NCI-H774 (cell line): ENCODE measurements at regions not wholly inside any gene's neighbourhood (a gene's known extent, or its start where the extent isn't known, plus 50 kb on each side); places are given as distances from the start of the nearest gene placed in this dataset.

Experiments
- DNase-seq: peaks from one replicate; lab custom pipeline; 2025; lab: John Stamatoyannopoulos, UW

DNA sequence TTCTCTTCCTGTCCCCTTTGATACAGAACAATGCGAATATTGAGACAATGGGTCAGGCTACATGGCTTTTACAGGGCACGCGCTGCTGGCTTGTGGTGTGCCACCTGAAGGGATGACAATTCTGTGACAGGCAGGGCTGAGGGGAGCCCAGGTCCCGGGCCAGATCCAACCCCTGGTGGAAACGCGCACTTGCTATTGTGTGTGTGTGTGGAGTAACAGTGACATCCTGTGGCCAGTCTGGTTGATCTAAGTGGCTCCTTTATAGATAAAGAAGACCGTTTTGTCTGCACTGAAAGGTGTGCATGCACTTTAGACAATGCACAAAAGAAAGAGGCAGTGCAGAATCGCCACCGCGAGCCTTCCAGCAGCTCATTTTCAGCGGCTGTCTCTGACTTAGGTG is 273.6 kb downstream of the HRH4 start:
- DNase-seq, result no peak

DNA sequence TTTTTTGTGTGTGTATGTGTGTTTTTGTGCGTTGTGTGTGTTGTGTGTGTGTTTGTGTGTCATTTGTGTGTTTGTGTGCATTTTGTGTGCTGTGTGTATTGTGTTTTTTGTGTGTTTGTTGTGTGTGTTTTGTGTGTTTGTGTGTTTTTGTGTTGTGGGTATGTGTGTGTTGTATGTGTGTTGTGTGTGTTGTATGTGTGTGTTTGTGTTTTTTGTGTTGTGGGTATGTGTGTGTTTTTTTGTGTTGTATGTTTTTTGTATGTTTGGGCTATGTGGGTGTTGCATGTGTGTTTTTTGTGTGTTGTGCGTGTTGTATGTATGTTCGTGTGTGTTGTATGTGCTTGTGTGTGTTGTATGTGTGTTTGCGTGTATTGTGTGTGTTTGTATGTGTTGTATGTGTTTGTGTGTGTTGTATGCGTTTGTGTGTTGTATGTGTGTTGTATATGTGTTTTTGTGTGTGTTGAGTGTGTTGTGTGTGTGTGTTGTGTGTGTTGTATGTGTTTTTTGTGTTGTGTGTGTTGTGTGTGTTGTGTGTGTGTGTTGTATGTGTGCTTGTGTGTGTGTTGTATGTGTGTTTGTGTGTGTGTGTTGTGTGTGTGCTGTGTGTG is 275.3 kb downstream of the HRH4 start:
- DNase-seq, result no peak

DNA sequence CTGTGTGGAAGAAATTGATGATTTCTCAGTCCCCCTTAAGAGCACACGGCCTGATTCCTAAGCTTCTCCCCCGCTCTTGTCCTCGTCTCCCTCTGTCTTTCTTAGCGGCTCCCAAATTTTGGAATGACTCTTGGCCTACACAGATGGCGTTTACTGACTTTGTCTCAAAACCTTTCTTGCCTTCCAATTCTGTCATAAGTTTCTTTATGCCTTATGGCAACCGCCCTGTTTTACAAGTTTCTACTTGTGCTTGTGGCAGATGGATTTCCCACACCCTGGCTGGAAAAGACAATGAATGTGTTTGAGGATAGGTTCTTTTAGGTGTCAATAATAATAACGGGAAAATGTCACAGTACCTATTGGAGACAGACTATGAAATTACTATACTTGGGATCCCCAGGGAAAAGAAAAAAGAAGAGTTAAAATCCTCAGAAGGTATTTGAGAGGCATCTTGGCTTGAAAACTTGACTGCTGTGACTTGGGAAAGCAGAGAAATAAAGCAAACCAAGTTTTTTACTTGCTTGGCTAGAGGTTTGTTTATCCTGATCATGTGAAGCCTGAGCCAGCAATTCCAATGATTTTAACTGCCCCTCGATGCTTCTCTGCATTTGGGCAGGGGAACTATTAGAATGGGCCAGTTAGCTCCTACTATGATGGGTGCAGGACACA is 276.4 kb downstream of the HRH4 start:
- DNase-seq, result no peak

DNA sequence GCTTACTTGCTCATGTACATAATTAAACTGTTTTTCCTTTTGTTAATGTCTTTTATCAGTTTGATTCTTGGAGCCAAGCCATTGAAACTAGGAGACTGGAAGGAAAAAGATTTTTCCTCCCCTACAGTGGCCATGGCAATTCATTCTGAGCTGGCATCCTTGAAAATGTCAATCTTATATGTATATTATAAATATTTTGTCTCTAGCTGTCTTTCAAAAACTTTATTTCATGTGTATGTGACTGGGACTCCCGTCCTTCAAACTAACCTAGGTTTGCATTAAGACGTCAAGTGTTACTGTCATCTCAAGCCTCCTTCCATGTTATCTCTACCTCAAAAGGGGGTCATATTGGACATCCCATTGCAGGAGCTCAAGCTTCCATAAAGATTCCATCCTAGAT is 280.4 kb downstream of the HRH4 start:
- no peak for DNase-seq

DNA sequence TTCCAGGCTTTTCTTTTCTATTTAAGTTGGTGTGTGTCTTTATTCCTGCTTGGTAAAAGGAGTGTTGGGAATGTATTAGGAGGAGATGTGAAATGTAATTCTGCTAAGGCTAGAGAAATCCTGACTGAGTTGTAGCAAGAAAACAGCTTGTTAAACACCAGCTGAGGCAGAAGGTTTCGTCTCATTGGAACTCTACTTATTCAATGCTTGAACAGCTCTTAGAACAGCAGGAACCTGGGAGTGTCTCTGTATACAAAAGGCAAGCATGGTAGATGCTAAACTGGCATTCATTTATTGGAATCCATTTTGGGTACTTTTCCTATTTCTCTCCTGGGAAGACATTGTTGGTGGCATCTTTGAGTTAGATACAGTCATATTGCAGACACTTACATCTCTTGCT is 280.9 kb downstream of the HRH4 start:
- no peak for DNase-seq

DNA sequence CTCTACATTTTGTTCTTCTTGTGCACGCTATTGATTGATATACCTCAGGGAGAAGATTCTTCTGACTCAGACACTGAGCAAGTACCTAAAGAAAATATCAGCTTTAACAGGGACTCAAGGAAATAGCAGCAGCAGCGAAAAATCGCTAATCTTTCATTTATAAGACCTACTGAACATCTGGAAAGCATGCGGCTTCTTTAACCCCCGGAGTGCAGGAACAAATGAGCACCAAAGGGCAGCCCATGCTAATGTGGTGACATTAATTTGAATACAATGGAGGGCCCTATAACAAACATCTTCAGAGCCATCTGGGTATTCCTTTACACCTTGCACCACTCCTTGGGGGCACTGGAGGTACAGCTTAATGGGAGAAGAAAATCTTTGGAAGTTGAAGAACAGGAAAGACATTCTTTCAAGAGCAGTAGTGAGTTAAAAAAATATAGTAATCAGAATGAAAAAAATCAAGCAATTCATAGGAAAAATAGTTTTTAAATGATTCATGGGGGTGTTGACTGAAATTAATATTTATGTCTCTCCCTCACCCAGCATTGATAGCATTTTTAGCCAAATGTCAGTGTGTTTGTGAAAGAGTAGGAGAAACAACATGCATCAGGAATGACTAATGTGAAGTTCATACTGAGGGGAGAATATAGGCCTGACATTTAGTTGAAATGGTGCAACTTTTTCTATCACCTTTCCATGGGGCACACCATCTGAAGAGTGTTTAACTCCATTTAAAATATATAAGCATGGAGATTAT is 281.7 kb downstream of the HRH4 start:
- DNase-seq, result no peak

DNA sequence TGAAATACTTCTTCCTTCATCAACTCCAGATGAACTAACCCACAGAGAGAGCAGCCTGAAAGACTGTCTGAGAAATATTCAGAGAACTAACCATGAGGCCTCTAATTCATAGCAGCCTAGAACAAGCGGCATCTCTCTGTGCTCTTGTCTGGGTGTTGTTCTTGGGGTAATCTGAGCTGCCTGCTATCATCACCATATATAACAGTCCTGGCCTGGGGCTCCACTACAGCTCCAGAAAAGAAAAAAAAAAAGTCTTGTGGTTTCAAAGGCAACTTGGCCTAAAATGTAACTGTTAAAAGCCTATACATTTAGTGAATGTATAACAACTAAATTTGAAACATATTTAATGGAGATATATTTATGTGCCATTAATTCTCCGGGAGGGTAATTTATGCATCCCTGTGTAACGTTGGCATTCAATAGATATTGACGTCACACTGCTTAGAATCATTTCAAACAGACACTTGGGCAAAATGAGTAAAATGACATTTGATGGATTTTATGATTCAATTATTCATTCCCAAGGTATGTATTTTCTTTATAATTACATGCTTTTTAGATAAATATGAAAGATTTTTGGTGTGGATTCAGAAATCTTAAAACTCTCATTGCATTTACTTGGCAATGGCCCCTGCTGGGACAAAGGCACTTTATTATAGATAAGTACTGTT is 294.3 kb downstream of the HRH4 start:
- DNase-seq, result no peak

DNA sequence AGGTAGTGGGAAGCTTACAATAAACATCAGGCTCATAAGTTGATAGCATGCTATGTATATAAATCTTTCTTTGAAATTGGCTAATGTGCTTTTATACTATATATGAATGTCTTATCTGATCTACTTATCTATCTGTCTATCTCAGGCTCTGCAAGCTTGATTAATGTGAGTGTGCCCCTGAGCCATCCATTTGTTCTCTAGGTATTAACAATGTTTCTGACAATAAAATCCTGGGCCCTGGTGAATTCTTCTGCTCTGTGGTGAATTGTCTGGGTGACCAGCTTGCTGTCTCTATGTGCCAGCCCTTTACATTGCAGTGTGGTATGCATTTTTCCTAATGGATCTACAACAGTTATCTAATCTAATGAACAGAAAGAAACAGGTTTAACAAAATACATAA is 295.9 kb downstream of the HRH4 start:
- no peak for DNase-seq

DNA sequence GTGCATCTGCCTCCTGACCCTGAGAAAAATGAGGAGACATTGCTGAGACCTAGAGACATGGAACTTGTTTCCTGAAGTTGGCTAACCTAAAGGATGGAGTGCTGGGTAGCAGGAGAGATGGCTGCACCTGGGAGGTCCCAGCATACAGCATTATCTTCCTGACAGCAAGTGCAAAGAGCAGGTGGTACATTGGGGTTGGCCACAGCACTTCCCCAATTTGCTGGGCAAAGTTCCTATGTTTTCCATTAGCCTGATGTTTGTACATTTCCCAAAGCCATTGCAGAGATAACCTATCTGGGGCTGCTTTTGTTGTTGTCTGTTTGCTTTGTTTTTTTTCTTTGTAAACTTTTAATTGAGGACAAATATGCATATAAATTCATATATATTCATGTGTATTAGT is 296.7 kb downstream of the HRH4 start:
- no peak for DNase-seq

DNA sequence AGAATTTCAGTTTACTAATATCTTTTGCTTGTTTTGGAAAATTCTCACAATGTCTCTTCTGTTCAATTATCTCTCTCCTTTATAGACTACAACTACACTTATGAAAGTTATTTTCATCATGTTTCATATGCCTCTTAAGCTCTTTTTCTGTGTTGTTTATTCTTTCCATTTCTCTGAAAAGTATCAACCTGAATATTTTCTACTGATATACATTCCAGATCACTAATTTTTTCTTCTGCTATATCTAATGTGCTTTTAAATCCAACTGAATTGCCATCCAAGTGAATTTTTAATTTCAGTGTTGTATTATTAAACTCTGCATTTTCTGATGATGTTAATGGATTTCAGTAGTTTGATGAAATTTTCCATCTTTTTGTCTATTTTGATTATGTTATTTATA is 301.3 kb downstream of the HRH4 start:
- no peak for DNase-seq

DNA sequence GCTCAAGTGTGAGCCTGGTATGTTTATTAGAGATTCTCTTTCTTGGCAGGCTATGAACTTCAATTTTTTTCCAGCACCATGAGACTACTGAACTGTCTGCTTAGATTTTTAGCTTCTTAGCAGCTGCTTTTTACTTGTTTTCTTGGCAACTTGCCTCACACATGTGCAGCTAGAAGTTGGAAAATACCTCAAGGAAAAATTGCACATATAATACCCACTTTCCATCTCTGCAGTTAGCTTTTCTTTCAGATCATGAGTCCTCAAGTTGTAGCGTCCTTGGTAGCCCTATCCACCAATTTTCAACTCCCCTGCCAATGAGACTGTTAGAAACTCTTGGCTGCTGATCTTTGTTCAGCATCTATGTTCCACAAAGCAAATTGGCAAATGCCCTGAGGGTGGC is 302.1 kb downstream of the HRH4 start:
- DNase-seq, result no peak

DNA sequence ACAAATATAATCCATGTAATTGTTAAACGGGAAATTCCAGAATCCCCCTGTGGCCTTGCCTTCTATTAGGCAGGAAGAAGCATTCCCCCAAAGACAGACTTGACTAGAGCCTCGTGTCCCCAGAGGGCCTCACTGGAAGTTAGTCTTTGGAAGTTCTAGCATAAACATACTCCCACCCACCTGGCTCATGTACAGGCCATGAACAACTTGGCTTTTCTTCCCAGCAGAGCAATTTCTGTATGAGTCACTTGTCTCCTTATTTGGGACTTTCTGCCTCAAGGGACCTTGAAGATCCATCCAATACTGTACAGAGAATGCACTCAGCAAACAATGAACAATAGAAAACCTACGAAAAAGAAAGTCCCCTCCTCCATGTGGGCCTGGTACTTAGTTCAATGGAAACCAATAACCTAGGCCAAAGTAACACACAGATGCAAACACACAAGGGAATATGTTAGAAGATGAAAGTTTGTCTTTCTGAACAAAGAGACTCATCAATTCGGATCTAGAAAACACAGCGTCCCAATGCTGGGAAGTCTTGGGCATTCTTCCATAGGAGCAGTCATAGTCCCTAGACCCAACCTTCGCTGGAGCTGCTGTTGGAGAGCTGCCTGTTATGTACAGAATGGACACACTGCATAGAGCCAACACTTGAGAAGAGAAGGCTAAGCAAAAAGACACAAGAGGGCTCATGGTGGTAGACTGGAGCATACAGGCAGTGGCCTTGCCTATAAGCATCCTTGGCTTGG is 303.5 kb downstream of the HRH4 start:
- no peak for DNase-seq

DNA sequence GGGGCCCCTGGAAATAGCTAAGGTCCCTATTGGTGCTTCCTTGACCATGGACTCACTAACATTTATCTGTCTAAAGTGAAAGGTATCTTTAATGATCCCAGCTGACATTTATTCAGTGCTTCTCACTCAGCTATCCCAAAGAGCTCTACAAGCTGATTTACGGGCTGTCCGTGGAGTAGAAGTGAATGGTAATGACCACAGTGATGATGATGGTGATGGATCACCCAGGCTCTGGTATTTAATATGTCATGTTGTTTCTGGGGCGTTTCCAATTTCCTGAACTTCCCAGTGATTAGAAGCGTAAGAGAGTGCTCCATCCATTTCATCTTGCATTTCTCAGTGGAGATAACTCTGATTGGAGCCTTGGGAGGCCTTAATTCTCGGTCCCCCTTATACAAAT is 304.3 kb downstream of the HRH4 start:
- no peak for DNase-seq

DNA sequence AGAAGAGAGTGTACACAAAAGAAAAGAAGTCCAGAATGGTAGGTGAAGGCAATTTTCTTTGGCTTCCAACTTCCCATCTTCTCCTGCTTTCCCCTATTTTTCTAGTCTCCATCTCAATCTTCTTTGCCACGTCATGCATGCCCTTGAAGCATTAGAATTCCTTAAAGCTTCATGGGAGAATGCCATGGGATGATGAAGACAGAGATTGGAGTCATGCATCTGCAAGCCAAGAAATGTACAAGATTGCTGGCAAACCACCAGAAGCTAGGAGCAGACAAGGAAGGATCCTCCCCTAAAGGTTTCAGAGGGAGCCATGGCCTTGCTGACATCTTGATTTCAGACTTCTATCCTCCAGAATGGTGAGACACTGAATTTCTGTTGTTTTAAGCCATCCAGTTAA is 305.9 kb downstream of the HRH4 start:
- DNase-seq, result no peak

DNA sequence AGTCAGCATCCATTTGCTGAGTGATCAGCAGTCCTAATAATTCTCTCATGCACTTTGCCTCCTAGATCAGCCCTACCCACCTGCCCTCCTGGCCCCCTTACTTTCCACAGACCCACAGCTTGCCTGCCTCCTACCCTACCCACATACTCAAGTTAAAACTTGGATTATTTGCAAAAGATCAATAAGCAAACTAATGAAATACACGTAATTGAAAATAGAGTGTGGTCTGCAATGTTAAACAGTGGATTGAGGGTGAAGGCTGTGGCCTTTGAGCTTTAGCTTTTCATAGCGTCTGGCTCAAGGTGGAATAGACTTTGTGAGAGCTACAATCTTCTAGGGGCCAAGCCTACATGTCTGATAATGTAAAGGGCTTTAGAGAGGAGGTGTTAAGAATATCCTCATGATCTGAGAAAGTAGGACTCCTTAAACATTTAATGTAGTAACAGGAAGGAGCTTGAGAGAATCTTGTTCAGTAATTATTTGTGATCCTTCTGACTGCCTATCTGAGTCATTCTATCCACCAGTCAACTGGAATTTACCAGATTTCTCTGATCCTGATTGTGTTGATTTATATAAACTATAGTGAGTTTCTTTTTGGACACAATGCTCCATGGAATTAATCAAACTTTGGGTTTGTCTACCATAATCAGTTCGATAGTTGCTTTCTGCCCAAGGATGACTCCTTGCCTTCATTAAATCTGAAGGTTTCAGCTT is 310.0 kb downstream of the HRH4 start:
- DNase-seq, result no peak

DNA sequence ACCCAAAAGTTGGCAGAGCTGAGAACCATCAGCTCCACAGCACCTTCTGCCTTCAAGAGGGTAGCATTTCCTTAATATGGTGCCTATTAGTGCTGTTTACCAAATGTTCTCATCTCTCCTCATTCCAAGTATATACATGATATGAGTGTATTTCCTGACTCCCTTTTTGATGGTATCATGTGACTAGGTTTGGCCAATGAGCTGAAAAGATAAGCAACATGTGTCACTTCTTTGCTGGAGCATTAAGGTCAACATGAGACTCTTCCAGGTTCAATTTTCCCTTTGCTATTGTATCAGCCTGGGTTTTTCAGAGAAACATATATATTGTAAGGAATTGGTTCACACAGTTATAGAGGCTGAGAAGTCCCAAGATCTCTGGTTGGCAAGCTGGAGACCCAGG is 310.9 kb downstream of the HRH4 start:
- no peak for DNase-seq

DNA sequence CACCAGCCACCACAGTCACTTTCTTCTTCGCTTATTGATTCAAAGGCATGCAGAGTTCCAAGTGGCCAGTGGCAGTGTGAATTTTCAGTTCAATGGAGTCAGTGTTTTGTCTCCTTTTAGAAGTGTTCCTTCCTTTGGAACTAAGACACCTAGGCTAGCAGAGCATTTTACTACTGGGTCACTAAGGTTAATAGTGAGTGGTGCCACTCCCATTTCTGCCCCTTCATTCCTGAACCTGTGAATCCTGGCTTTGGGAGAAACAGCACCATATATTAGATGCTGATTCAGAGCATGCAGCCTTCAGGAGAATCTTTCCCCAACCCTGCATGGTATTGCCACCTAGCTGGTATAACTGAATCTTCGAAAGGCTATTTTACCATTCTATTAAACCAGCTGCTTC is 312.7 kb downstream of the HRH4 start:
- no peak for DNase-seq

DNA sequence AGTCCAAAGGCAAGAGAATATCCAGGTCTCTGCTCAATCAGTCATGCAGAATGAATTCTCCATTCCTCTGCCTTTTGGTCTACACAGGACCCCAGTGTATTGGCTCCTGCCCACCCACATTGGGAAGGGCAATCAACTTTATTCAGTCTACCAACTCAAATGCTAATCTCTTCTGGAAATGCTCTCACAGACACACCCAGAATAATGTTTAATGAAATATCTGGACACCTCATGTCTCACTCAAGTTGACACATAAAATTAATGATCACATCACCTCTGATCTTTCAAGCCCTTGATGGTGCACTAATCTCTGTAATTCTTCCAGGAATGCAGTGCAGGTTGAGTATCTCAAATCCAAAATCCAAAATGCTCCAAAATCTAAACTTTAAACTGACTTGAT is 315.6 kb downstream of the HRH4 start:
- DNase-seq, result no peak

DNA sequence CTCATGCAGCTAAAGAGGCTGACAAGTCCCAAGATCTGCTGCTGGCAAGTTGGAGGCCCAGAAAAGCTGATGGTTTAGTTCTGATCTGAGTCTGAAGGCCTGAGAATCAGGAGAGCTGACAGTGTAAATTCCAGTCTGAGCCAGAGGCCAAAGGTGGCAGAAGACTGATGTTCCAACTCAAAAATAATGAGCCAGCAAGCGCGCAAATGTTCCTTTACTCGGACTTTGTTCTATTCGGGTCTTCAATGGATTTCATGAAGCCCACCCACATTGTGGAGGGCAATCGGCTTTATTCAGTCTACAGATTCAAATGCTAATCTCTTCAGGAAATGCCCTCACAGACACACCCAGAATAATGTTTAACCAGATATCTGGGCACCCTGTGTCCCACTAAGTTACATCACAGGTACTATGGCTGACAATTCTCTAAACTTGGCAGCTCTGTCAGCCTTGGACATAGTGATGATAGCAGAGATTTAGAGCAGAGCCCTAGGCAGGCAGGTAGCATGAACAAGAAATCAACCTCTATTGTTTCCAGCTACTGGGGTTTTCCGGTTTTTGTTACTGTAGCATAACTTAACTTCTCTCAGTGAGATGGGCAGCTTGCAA is 318.5 kb downstream of the HRH4 start:
- DNase-seq, result no peak

DNA sequence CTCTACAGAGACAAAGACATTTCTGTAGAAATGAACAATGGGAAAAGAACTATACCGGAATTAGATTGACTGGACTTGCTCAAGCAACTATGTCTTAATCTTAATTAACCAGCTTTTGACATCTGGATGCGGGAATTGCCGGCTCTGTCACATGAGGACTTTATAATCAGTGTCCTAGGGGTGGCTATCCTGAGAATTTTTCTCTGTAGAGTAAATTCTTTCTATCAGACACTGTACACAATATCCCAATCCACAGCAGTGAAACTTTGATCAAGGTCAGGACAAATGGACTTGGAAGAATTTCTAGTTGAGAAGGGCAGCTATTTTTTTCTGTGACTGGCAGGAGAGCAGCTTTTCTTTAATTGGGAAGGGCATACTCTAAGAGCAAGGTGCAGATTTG is 322.1 kb downstream of the HRH4 start:
- DNase-seq, result no peak

DNA sequence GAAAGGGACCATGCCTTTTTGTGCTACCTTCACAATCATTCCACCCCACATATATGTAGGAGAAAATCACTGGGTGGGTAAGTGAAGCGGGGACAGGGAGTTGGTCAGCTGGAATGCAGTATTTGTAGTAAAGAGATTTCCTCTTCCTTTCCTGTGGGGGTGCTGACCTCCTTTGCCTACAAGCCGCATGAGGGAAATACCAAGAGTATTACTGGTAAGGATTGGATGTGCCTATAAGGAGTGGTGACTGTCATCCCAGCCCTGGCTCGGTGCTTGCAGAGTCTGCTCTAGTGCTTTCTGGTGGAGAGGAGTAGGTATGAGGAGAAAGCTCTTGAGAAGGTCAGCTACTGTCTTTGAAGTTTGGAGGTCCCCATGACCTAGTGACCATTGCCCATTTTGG is 324.6 kb downstream of the HRH4 start:
- DNase-seq, result no peak
